GM21423 (cell line): ENCODE measurements at regions not wholly inside any gene's neighbourhood (a gene's known extent, or its start where the extent isn't known, plus 50 kb on each side); places are given as distances from the start of the nearest gene placed in this dataset.
"Not testable (repeated sequence)": the region's sequence is repeated elsewhere in the genome, so short reads cannot be mapped to it uniquely, and the experiment has no call there.

ENCODE experiments used
- ATAC-seq: cut with Tn5 transposase; IDR thresholded peaks from one replicate; pipeline ENCODE4 v1.9.1; 2021; ENCODE audit warnings: mild to moderate bottlenecking, moderate library complexity; ENCODE audit not compliant: unreplicated experiment

- ATAC-seq, result no peak
Observed at GRCh38 chr11:82080160-82080559, 653.5 kb downstream of the FAM181B start.

DNA sequence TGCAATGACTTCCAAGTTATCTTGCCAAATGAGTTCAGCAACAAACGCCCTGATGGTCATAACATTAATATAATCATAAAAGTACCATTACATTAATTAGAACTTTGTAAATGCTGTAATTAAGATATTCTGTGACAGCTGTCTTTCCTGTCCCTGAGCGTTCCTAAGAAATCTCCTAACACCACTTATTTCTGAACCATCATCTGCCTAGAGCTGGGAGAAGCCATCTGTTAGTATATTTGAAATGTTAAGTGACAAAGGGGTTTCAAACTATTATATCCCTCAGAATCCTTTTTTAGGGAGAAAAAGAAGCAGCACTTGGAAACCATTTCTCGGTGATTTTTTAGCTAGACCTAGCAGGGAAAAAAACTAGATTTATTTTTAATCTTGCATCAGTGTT, 657.5 kb downstream of the FAM181B start:
- no peak for ATAC-seq

- no peak for ATAC-seq
Observed at GRCh38 chr11:82059505-82059904, 674.2 kb downstream of the FAM181B start.

DNA sequence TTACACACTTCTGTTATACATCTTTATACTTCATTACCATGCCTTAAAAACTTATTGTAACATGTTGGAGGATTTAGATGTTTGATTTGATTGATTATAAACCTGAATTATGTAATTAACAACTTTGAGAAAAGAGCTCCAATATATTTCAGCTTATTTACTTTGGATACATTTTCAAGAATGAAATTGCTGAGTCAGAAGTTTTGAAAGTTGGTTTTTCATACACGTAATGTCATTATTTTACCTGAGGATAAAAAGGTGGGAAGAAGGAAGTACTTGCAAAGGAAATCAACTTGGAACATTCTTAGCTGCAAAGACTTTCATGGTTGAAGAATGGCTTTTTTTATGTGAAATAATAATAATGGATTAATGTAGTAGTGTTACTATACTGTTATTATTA, 677.2 kb downstream of the FAM181B start:
- ATAC-seq, result no peak

- ATAC-seq, result no peak
Observed at GRCh38 chr11:82049199-82049598, 684.5 kb downstream of the FAM181B start.

- ATAC-seq, result no peak
Observed at GRCh38 chr11:82047200-82047599, 686.5 kb downstream of the FAM181B start.

GRCh38 chr11:82046778-82047177, 686.9 kb downstream of the FAM181B start:
- ATAC-seq, result no peak

DNA sequence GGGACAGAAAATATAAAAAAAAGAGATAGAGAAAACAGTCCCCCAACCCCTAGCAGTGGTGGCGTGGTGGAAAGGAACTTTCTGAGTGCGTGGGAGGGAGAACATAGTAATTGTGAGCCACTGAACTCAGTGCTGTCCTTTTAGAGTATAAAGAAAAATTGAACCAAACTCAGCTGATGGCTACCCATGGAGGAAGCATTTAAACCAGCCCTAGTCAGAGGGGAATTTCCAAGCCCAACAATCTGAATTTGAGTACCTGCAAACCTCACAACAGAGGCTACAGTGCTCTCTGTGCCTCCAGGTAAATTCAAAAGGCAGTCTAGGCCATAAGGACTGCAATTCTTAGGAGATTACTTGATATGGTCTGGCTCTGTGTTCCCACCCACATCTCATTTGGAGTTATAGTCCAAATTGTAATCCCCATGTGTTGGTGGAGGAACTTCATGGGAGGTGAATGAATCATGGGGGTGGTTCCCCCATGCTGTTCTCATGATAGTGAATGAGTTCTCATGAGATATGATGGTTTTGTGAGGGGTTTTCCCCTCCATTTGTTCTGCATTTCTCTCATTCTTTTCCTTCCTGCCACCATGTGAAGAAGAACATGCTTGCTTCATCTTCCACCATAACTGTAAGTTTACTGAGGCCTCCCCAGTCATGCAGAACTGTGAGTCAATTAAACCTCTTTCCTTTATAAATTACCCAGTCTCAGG, 687.8 kb downstream of the FAM181B start:
- no peak for ATAC-seq

DNA sequence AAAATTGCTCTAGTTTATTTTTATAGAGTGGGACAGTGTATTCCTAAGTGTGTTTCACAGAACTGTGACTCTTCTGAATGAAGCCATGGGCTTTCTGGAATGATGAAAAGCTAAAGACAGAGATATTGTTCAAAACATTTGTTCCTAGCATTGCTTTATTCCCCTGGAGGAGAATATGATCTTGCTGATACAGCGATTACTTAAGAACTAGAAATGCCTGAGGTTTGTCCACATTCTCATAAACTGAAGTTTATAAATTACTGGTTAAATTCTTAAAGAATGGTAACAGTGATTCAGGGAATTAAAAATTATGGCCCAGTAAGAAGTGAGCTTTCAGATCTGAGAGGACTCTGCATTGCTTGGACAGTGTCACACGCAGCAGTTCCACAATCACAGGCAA, 690.3 kb downstream of the FAM181B start:
- no peak for ATAC-seq

- no peak for ATAC-seq
Observed at GRCh38 chr11:82041764-82042163, 691.9 kb downstream of the FAM181B start.

DNA sequence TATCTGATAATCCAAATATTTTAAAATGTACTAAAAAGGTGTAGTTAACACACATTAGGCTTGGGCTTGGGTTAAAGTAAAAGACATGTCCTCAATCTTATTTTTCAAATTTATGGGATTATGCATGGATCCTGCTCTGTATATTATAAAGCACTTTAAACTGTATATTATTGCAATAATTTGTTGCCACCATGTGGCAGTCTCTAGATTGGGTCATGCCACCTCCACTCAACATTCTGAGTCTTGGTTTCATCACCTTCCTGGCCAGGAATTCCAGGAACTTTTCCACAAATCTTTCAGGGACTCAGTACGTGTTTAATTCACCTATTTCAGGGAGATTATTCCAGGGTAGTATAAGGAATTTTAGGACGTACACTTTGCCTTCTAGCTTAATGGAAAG, 695.5 kb downstream of the FAM181B start:
- no peak for ATAC-seq

GRCh38 chr11:82034527-82034926, 699.1 kb downstream of the FAM181B start:
- no peak for ATAC-seq

DNA sequence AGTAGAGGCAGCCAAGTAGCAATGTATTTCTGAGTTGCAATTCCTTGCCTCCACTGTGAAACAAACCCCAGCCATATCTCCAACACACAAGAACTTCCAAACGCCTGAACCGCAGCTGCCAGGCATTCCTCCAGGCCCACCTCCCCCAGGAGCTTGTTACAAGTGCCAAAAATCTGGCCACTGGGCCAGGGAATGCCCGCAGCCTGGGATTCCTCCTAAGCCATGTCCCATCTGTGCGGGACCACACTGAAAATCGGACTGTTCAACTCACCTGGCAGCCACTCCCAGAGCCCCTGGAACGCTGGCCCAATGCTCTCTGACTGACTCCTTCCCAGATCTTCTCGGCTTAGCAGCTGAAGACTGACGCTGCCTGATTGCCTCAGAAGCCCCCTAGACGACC, 706.3 kb downstream of the FAM181B start:
- not testable (repeated sequence) for ATAC-seq

GRCh38 chr11:82024760-82025159, 708.9 kb downstream of the FAM181B start:
- ATAC-seq, result no peak

DNA sequence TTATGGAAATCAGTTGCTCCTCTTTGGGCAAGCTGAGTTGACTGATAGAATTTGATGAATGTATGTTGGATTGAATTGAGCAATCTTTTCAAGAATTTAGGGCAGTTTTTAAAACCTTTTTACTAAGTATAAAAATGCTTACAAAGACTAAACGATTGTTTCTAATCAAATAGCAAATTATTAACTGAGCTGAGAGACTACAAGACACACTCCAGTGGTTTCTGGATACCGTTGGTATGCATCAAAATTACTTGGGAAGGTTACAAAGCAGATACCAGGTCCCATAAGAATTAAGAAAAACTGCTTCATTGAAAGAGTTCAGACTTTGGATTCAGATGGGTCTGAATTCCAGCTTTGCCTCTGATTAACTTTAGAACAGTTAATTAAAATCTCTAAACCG, 721.4 kb downstream of the FAM181B start:
- ATAC-seq, result no peak

DNA sequence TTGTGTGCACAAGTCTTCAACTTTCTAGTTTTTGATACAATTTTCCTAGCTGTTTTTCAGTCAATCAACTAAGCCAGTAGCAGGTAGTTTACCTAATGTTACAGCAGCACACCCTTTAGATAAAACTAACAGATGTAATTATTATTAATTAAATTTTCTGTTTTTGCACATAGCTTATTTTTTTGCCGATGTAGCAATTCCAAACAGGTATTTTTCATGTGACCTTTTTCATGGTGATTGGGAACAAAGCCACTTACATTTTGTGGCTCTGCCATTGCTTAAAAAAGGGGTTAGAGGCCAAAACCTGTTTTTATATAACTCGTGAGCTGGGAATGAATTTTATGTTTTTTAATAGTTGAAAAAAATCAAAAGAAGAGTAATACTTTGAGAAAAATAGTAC, 724.5 kb downstream of the FAM181B start:
- ATAC-seq, result no peak

DNA sequence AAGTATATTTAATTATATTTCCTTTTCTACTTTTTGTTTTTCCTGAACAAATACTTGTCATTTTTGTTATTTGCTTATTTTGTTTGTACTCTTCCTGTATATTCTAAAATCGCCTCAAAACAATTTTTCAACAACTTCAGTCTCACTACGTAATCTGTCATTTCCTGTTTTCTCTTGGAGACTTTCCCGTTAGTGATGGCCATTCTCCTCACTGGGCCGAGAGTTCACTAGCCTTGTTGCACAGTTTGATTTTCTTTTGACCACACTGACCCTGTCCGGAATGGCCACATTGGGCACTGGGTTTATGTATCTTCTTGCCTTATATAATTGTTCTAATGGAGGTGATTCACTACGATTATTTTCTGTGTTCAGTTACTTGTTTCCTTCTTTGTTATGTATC, 726.1 kb downstream of the FAM181B start:
- ATAC-seq, result no peak

DNA sequence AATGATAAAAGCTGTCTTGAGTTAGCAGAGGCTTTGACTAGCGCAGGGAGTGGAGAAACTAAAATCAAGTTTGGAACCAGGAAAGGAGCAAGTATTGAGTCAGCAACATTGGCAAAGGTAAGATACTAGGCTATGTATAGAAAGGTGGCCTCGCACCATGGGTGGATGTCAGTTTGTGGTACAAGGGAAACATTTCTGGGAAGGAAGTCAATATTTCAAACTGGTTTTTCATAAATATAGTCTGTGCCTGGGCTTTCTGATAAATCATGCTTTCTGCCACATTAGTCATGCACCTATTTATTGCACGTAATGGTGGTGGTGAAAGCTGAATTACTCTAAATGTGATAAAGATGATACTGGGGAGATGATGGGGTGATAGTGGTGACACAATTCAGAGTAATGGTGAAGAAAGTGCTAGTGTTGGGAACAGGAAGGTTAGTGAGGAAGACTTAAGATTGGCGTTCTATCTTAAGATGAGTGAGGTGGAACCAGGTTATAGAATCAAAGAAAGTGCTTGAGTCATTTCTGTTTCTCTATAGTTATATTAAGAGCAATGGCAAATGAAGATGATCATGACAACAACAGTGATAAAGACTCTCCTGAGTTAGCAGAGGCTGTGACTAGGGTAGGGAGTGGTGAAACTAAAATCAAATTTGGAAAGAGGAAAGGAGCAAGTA, 729.0 kb downstream of the FAM181B start:
- no peak for ATAC-seq

DNA sequence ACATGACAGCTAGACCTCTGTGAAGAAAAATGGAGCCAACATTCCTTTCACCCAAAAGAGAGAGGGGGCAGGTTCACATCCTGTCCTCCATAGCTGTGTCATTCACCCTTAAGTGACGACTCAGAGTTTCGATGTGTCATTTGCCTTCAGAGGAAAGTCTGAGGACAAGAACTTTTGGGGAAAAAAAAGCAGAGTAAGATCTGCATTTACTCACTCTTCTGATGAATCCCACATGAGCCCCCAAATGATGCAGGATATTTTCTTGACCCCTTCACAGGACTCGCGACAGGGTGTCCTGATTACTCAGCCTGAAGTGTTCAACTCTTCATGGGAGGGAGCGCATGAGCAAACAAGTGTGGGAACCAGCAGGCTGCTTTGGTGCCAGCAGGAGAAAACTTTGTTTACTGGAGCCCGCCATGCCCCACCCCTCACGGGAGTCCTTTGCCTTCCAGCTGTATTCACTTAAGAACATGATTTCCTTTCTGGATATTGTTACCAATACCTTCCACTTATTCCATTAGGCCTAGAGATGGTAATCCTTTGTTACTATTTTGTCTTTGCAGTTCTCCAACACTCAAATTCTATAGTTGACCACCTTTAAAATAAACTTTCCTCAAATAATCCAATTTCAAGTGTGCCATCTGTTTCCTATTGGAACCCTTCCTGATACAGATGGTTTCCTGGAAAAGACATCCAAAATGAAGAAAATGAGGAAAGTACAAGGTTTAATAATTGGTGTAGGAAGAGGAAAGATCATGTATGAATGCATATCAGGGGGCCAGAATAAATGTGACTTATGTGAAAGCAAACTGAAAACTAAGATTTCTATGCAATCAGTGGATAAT, 729.8 kb downstream of the FAM181B start:
- ATAC-seq, result no peak

DNA sequence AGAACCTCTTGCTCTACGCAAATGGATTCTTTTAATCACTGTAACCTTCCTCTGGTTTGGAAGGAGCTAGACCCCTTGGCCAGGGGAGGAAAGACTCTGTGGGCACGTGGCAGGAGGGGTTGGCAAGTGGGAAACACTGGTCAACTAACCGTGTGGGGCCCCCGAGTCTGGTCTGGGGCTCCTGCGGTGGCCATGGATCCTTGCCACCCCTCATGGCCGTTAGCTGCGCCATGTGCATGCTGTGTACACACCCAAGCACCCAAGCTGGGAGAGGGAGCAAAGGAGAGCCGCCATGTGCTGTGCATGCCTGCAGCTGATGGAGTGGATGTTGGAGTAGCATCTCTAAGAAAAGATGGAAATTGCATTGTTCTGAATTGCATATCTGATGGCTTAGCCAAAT, 730.6 kb downstream of the FAM181B start:
- ATAC-seq, result no peak

- ATAC-seq, result no peak
Observed at GRCh38 chr11:81995889-81996288, 737.8 kb downstream of the FAM181B start.

DNA sequence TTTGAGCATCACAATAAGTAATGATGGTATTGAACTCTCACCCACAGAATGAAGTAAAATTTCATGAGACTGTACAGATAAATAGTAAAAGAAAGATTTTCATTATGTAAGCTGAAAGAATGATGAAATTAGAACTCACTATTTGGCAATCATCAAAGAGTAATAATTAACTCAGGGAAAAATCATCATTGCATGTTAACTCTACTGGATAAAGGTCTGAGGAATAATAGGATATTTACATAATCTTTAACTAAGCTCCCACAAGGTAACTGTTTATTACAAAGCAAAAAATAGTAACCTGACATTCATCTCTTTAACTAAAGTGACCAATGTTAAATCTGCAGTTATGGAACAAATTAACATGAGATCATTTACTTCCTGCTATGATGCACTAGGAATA, 739.9 kb downstream of the FAM181B start:
- ATAC-seq, result no peak
